ENCODE measurements at regions not wholly inside any gene's neighbourhood (a gene's known extent, or its start where the extent isn't known, plus 50 kb on each side); places are given as distances from the start of the nearest gene placed in this dataset.

DNA sequence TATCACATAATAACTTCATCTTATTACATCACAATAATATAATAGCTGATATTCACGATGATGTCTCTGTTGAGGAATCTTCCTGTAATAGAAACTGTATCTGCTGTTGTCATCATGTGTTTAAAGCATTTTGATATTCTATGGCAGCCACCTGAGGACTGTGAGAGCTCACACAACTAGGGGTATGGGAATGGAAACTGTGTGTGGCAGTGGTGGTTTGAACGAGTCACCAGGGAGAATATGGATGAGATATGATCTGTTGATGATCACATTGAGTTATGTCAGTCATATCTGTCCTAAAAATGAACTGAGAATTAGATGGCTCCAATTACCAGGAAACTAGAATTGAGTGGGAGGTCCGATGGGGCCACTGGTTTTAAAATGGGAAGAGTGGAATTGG lies 169.6 kb downstream of the MID1IP1 start:
- no peaks in the 10 kb centered on the region for H3K36me3 ChIP-seq
- H3K4me1 ChIP-seq (replicated peaks) = no peaks in the 10 kb centered on the region; the same call in 1 of the 2 replicates
- no peaks in the 10 kb centered on the region for H3K27me3 ChIP-seq (replicated peaks)
- H3K9me3 ChIP-seq (replicated peaks) = no peaks in the 10 kb centered on the region
- no peak overlapping the region for H3K27ac ChIP-seq
- DNase-seq (ENCODE audit: low read depth in 1 of 2, low spot score in 2 of 2) = no peak
- no peak overlapping the region for H3K4me3 ChIP-seq

DNA sequence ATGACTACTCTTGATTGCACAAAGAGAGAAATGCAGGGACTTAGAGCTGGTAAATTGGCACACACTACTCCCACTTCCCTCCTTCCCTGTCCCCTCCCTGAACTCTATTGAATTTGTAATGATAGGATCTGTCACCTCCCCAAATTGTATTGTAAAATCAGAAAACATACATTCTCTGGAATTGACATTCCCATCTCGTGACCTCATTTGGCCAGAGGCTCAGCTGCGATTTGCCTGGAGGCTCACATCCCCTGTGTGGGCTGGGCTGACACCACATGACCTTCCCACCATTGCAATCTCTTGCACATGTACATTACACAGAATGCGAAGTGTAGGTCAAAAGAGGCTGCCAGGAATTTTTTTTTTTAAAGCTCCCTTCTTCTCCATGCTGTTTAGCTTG lies 172.1 kb downstream of the MID1IP1 start:
- Histone ChIP-seq H3K9me3 (replicated peaks) (no peaks in the 10 kb centered on the region), H3K27me3 (replicated peaks) (no peaks in the 10 kb centered on the region), H3K4me3 (no peak overlapping the region), H3K36me3 (no peaks in the 10 kb centered on the region), H3K4me1 (replicated peaks) (no peaks in the 10 kb centered on the region; the same call in 1 of the 2 replicates), H3K27ac (no peak overlapping the region)
- peak in 1 of 2 experiments; percentile 5 for DNase-seq (ENCODE audit: low read depth in 1 of 2, low spot score in 2 of 2)

DNA sequence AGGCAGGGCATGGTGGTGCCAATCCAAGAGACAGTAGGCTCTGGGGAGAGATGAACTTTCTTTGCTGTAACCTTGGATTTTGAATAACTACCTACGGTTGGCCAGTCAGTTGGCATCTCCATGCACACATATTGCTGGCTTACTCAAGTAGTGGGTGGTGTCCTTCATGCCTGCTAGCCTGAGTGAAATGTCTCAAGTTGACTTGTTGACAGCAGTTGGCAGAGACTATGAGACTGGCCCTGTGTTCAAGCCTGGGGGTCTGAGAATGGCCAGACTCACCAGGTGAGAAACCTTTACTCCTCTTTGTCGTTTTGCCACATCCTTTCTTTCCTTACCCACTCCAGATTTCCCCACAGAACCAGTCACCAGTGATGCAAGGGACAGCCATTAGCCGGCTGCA lies 173.3 kb downstream of the MID1IP1 start:
- no peaks in the 10 kb centered on the region for H3K36me3 ChIP-seq
- no peak for DNase-seq (ENCODE audit: low read depth in 1 of 2, low spot score in 2 of 2)
- H3K9me3 ChIP-seq (replicated peaks) = no peaks in the 10 kb centered on the region
- no peak overlapping the region for H3K27ac ChIP-seq
- no peaks in the 10 kb centered on the region; the same call in 1 of the 2 replicates for H3K4me1 ChIP-seq (replicated peaks)
- no peaks in the 10 kb centered on the region for H3K27me3 ChIP-seq (replicated peaks)
- H3K4me3 ChIP-seq = no peak overlapping the region

DNA sequence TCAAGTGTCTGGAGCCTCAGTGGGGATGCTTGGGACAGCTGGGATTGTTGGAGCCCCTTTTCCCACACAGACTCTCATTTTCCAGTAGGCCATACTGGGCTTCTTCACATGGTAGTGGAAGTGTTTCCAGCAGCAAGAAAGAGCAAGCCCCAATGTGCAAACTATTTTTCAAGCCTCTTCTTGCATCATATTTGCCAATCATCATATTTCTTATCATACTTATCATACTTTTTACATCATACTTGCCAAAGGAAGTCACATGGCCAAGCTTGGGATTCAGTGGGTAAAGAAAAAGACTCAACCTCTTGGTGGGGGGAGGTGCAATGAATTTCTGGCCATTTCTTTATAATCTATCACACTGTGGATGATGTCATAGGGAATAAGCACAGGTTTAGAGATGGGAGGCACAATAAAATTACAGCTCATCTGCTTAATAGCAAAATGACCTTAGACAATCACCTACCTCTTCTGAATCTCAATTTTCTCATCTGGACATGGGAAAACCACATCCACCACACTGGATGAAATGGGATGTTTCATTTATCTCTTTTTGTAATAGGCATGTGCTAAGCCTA lies 174.2 kb downstream of the MID1IP1 start:
- H3K4me1 ChIP-seq (replicated peaks) = no peaks in the 10 kb centered on the region; the same call in 1 of the 2 replicates
- H3K27me3 ChIP-seq (replicated peaks) = no peaks in the 10 kb centered on the region
- no peak overlapping the region for H3K27ac ChIP-seq
- H3K9me3 ChIP-seq (replicated peaks) = no peaks in the 10 kb centered on the region
- DNase-seq (ENCODE audit: low read depth in 1 of 2, low spot score in 2 of 2) = no peak
- no peak overlapping the region for H3K4me3 ChIP-seq
- no peaks in the 10 kb centered on the region for H3K36me3 ChIP-seq

DNA sequence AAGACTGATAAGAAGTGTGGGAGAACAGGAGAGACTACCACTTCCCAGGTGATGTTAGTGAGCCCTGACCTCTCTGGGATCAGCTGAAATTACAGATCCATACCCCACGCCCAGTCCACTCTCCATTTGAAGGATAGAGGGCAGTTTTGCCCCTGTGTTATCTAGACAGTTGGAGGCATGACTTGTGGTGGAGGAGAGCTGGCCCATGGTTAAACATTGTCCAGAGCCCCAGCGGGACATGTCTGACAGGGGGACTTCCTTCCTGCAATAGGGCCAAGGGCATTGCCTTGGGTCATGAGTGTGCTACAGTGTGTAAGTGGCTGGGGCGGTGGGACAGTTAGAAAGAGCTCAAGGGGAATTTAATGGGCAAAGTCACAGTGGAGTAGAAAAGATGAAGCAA lies 181.1 kb downstream of the MID1IP1 start:
- Histone ChIP-seq H3K36me3 (no peaks in the 10 kb centered on the region), H3K4me3 (no peak overlapping the region), H3K27ac (no peak overlapping the region), H3K9me3 (replicated peaks) (no peaks in the 10 kb centered on the region), H3K4me1 (replicated peaks) (no peaks in the 10 kb centered on the region), H3K27me3 (replicated peaks) (no peaks in the 10 kb centered on the region)
- no peak for DNase-seq (ENCODE audit: low read depth in 1 of 2, low spot score in 2 of 2)

DNA sequence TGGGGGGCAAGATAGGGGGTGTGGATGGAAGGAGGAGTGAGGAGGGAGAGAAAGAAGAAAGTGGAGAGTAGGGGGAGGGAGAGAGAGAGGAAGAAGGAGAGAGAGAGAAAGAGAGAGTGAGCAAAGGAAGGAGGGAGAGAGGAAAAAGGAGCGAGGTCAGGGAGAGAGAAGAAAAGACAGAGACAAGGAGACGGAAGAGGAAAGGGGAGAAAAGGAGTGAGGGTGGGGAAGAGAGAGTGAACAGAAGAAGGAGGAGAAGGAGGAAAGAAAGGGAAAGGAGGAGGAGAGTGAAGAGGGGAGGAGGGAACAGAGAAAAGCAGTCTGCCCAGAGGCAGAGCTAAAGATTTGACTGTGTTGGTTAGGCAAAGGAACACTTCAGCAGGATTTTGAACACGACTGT lies 181.6 kb downstream of the MID1IP1 start:
- H3K27ac ChIP-seq = no peak overlapping the region
- no peaks in the 10 kb centered on the region for H3K27me3 ChIP-seq (replicated peaks)
- H3K9me3 ChIP-seq (replicated peaks) = no peaks in the 10 kb centered on the region
- no peaks in the 10 kb centered on the region for H3K36me3 ChIP-seq
- no peak overlapping the region for H3K4me3 ChIP-seq
- H3K4me1 ChIP-seq (replicated peaks) = no peaks in the 10 kb centered on the region
- DNase-seq (ENCODE audit: low read depth in 1 of 2, low spot score in 2 of 2) = no peak

DNA sequence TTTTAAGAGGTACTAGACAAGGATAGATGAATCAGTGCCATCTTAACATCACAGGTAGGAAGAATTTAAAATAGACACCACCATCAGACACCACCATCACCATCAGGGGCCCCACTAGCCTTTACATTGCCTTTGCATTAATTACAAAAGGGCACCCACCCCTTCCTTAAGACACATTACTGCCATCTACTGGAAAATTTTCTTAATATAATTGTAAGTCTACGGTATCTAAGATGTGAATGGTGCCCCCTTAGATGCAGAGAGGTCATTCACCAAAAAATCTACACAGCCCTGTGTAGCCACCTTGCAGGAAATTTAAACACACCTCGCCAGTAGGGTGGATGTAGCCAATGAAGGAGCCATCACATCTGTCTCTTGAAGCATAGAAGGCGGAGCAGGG lies 184.1 kb downstream of the MID1IP1 start:
- no peak overlapping the region for H3K4me3 ChIP-seq
- no peak for DNase-seq (ENCODE audit: low read depth in 1 of 2, low spot score in 2 of 2)
- H3K36me3 ChIP-seq = no peaks in the 10 kb centered on the region
- H3K4me1 ChIP-seq (replicated peaks) = no peaks in the 10 kb centered on the region
- H3K9me3 ChIP-seq (replicated peaks) = no peaks in the 10 kb centered on the region
- H3K27ac ChIP-seq = no peak overlapping the region
- H3K27me3 ChIP-seq (replicated peaks) = no peaks in the 10 kb centered on the region

DNA sequence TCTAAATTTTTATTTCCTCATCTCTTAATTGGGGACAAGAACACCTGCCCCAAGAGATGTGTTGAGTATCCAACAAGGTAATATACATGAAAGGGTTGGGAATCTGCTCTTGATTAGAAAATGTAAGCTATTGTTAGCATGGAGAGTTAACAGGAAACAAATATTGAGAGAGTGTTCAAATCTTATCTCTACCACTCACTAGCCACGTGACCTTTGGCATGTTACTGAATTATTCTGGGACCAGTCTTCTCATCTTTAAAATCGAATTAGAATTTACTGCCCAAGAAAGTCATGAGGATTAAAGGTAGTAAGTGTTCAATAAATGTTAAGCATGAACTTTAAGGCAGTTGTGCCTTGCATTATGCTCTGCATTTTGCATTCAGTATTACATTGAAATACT lies 184.7 kb downstream of the MID1IP1 start:
- H3K27me3 ChIP-seq (replicated peaks) = no peaks in the 10 kb centered on the region
- no peaks in the 10 kb centered on the region for H3K4me1 ChIP-seq (replicated peaks)
- no peaks in the 10 kb centered on the region for H3K36me3 ChIP-seq
- H3K27ac ChIP-seq = no peak overlapping the region
- H3K4me3 ChIP-seq = no peak overlapping the region
- DNase-seq (ENCODE audit: low read depth in 1 of 2, low spot score in 2 of 2) = no peak
- no peaks in the 10 kb centered on the region for H3K9me3 ChIP-seq (replicated peaks)

DNA sequence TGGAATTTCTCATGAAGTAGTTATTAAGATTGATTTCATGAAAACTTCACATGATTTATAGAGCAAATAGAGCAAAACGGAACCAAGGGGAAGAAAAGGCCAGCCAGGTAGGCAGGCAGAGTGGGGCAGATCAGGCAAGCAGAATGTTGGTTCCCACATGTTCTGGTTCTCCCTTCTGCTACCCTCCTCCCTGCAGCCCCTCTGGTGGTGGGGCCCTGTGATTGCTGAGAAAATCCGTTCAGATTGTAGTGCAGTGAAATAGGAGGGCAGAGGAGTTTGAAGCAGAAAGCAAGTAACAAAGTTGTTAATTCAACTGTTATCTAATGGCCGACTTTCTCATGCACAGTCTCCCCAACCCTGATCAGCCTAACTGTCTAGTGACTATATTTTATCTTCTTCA lies 185.3 kb downstream of the MID1IP1 start:
- H3K4me3 ChIP-seq = no peak overlapping the region
- no peaks in the 10 kb centered on the region for H3K27me3 ChIP-seq (replicated peaks)
- H3K27ac ChIP-seq = no peak overlapping the region
- no peaks in the 10 kb centered on the region for H3K4me1 ChIP-seq (replicated peaks)
- H3K36me3 ChIP-seq = no peaks in the 10 kb centered on the region
- no peak for DNase-seq (ENCODE audit: low read depth in 1 of 2, low spot score in 2 of 2)
- no peaks in the 10 kb centered on the region for H3K9me3 ChIP-seq (replicated peaks)

DNA sequence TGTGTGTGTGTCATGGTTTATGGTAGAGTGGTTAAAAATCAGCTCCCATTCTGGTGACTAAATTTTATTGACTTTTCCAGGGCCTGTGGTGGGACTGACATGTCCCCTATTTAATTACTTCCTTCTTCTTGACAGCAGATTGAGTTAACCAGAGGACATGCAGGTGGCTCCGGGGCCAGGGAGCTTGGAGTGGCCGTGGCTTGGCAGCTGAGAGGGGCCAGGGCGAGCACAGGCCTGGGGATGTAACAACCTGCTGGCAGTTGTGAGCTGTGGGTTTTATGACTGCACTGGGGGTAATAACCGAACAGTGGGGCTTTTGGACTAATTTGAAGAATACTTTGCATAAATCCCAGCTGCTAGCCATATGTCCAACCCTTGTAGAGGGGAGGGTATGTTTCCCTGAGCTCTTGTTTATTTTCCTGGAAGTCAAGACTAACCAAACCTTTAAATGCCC lies 186.0 kb downstream of the MID1IP1 start:
- Histone ChIP-seq H3K4me1 (replicated peaks) (no peaks in the 10 kb centered on the region), H3K27me3 (replicated peaks) (no peaks in the 10 kb centered on the region), H3K36me3 (no peaks in the 10 kb centered on the region), H3K4me3 (no peak overlapping the region), H3K27ac (no peak overlapping the region), H3K9me3 (replicated peaks) (no peaks in the 10 kb centered on the region)
- no peak for DNase-seq (ENCODE audit: low read depth in 1 of 2, low spot score in 2 of 2)

DNA sequence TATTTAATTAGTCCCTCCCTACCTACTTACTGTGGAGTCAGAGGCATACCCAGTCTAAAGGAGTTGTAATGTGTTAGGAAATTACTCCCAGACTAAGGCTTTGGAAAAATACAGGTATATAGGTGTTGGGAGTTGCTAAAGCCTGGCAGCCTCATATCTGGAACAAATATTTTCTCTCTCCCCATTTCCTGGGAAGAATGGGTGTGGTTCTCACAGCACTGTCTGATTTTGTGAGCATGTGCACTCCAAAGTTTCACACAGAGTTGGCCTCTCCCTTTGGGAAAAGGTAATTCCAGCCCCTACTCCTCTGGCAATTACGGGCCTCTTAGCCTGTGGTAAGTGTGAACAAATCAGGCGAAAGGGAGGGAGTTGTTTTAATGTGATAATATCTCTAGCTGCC lies 187.0 kb downstream of the MID1IP1 start:
- no peaks in the 10 kb centered on the region for H3K9me3 ChIP-seq (replicated peaks)
- no peaks in the 10 kb centered on the region for H3K36me3 ChIP-seq
- no peaks in the 10 kb centered on the region for H3K4me1 ChIP-seq (replicated peaks)
- no peak for DNase-seq (ENCODE audit: low read depth in 1 of 2, low spot score in 2 of 2)
- no peaks in the 10 kb centered on the region for H3K27me3 ChIP-seq (replicated peaks)
- no peak overlapping the region for H3K4me3 ChIP-seq
- H3K27ac ChIP-seq = no peak overlapping the region

DNA sequence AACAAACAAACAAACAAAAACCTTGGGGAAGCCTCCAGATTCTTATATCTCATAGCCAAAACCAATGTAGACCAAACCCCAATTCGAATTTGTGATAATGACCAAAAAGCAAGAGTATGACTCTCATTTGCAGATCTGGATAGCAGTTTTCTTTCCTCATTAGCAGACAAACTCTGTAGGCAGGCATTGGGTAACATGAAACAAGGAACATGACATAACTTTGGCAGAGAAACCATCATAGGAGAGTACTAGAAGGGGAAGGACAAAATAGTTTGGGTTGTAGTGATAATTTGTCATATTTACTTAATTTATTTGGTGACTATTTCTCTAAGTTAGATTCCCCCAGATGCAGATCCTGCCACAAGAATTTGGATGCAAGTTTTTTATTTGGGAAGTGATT lies 187.8 kb downstream of the MID1IP1 start:
- no peaks in the 10 kb centered on the region for H3K9me3 ChIP-seq (replicated peaks)
- H3K4me3 ChIP-seq = no peak overlapping the region
- H3K27ac ChIP-seq = no peak overlapping the region
- DNase-seq (ENCODE audit: low read depth in 1 of 2, low spot score in 2 of 2) = no peak
- no peaks in the 10 kb centered on the region for H3K27me3 ChIP-seq (replicated peaks)
- H3K4me1 ChIP-seq (replicated peaks) = no peaks in the 10 kb centered on the region
- no peaks in the 10 kb centered on the region for H3K36me3 ChIP-seq

DNA sequence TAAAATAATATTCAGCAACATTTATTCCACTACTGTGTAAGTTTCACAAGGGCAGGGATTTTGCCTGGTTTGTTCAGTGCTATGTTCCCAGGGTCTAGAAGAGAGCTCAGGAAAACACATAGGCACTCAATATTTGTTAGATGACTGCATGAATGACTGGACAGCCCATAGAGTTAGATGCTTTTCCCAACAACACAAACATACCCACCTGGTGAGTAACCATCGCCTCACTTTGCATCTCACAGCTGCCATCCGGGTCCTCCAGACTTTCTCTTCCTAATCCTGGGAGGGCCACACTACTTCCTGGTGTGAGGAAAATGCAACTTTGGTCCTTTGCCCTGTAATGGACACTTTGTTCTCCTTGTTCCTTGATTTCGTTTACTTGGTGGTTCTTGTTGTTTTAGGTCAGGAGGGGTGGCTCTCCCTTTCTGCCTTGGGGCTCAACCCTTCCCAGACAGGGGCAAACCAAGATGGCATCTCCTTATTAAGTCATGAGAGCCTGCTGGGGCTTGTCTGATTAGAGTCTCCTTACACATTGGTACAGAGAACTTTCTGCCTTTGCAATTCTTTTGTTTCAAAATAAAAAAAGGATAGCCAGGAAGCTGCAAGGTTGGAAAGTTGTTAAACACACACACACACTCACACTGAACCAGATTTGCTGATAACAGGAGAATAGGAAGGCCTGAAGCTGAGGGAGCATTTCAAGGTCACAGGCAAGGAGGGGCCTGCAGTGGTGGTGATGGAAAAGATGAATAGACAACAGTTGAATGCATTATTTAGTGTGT lies 190.6 kb downstream of the MID1IP1 start:
- H3K36me3 ChIP-seq = no peaks in the 10 kb centered on the region

DNA sequence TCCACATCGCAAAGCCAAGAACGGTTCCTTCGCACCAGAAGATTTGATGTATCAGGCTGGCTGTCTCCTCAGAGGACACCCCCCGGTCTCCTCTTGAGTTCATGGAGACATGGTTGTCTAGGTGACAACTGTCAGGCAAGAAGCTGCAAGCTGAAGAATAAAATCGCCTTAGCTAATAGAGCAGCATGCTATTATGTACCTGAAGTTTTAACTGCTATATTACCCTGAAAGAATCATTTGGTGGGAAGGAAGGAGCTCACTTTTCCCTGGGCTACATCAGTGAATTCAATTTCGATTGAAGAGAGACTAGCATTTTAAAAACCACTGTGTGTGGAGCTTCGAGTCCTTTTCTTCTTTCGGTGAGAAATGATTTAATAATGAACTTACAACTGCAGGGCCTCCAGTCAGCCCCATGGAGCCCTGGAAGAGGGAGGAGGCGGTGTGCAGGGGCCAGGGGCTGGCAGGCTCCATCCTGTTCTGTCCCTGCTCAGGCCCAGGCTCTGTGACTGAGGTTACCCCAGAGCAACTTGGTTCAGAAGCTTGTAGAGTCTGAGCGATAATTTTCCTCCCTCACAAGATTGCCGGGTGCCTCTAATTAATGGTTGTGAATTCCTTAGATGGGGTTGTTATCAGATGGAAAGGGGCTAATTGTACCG lies 191.3 kb downstream of the MID1IP1 start:
- Histone ChIP-seq H3K27ac (no peak overlapping the region), H3K27me3 (replicated peaks) (no peaks in the 10 kb centered on the region), H3K36me3 (no peaks in the 10 kb centered on the region), H3K4me3 (no peak overlapping the region), H3K9me3 (replicated peaks) (no peaks in the 10 kb centered on the region), H3K4me1 (replicated peaks) (no peaks in the 10 kb centered on the region)
- DNase-seq (ENCODE audit: low read depth in 1 of 2, low spot score in 2 of 2) = no peak

More for the DNA sequence above, 190.6 kb downstream of the MID1IP1 start:
- no peak overlapping the region for H3K27ac ChIP-seq
- no peaks in the 10 kb centered on the region for H3K4me1 ChIP-seq (replicated peaks)
- no peak overlapping the region for H3K4me3 ChIP-seq
- no peaks in the 10 kb centered on the region for H3K27me3 ChIP-seq (replicated peaks)
- no peaks in the 10 kb centered on the region for H3K9me3 ChIP-seq (replicated peaks)
- DNase-seq (ENCODE audit: low read depth in 1 of 2, low spot score in 2 of 2) = no peak

Data from SJSA1 (cell line).